Mesendoderm (in vitro differentiated cells): ENCODE measurements at regions not wholly inside any gene's neighbourhood (a gene's known extent, or its start where the extent isn't known, plus 50 kb on each side); places are given as distances from the start of the nearest gene placed in this dataset.

ENCODE experiments used
- DNase-seq: peaks from one replicate; pipeline ENCODE4 v3.0.0; 2013
- H2AK5ac ChIP-seq: 2 replicates; pipeline ENCODE4 v1.6.1; 2013; ENCODE audit warnings: low read length, inconsistent platforms
- H2BK120ac ChIP-seq: 2 replicates; pipeline ENCODE4 v1.6.1; 2013; ENCODE audit warnings: low read depth, mild to moderate bottlenecking, low read length, moderate library complexity, mixed read lengths
- H2BK15ac ChIP-seq: replicated peaks from 2 replicates; pipeline ENCODE4 v1.6.1; 2013; ENCODE audit warnings: low read depth, mild to moderate bottlenecking, moderate library complexity
- H2BK5ac ChIP-seq: 2 replicates; pipeline ENCODE4 v1.6.1; 2013; ENCODE audit warnings: low read length, inconsistent platforms
- H3K18ac ChIP-seq: 2 replicates; pipeline ENCODE4 v1.6.1; 2013; ENCODE audit warnings: mild to moderate bottlenecking, low read length, mixed read lengths
- H3K23ac ChIP-seq: one replicate; pipeline ENCODE4 v1.6.1; 2013; ENCODE audit warnings: low read length
- H3K27ac ChIP-seq: 2 replicates; pipeline ENCODE4 v1.5.1; 2013; ENCODE audit warnings: low read depth, mild to moderate bottlenecking, inconsistent platforms, low read length, moderate library complexity
- H3K27me3 ChIP-seq: 2 replicates; pipeline ENCODE4 v1.6.1; 2013; ENCODE audit warnings: low read length, control low read depth, mild to moderate bottlenecking, inconsistent platforms; ENCODE audit not compliant: insufficient read depth, poor library complexity
- H3K36me3 ChIP-seq: 2 replicates; pipeline ENCODE4 v1.6.1; 2013; ENCODE audit warnings: low read length, inconsistent platforms; ENCODE audit not compliant: control insufficient read depth, insufficient read depth
- H3K4ac ChIP-seq: one replicate; pipeline ENCODE4 v1.6.1; 2013; ENCODE audit warnings: low read depth, mild to moderate bottlenecking, low read length, moderate library complexity
- H3K4me1 ChIP-seq: 2 replicates; pipeline ENCODE4 v1.6.1; 2013; ENCODE audit warnings: low read depth, low read length, inconsistent platforms; ENCODE audit not compliant: control insufficient read depth
- H3K4me2 ChIP-seq: 2 replicates; pipeline ENCODE4 v1.6.1; 2013; ENCODE audit warnings: low read length
- H3K4me3 ChIP-seq: 2 replicates; pipeline ENCODE4 v1.5.1; 2013; ENCODE audit warnings: mild to moderate bottlenecking, low read length
- H3K56ac ChIP-seq: one replicate; pipeline ENCODE4 v1.6.1; 2013; ENCODE audit warnings: low read length
- H3K79me1 ChIP-seq: 2 replicates; pipeline ENCODE4 v1.6.1; 2013; ENCODE audit warnings: low read length, inconsistent platforms
- H3K79me2 ChIP-seq: 2 replicates; pipeline ENCODE4 v1.6.1; 2013; ENCODE audit warnings: mild to moderate bottlenecking, low read length; ENCODE audit not compliant: control insufficient read depth, insufficient read depth
- H3K9ac ChIP-seq: 2 replicates; pipeline ENCODE4 v1.6.1; 2013; ENCODE audit warnings: low read length, inconsistent platforms
- H4K5ac ChIP-seq: one replicate; pipeline ENCODE4 v1.6.1; 2013; ENCODE audit warnings: low read length
- H4K8ac ChIP-seq: one replicate; pipeline ENCODE4 v1.6.1; 2013; ENCODE audit warnings: low read depth, mild to moderate bottlenecking, control low read depth, low read length, moderate library complexity
- WGBS: extraction: QIAGEN DNeasy Blood & Tissue Kit; methylation state at CpG from one replicate; pipeline ENCODE4 v1.1.7; 2013; ENCODE audit warnings: low lambda C conversion rate, missing lambda C conversion rate; ENCODE audit not compliant: insufficient coverage; ENCODE audit errors: extremely low coverage; 5-methylcytosine and 5-hydroxymethylcytosine counted together

GRCh38 chr2:41972179-41972578 is 75.6 kb upstream of the PKDCC start:
- H2BK15ac ChIP-seq = no peak overlapping the region
- no peak overlapping the region for H3K18ac ChIP-seq
- no peak overlapping the region for H3K4me2 ChIP-seq
- no CpG with 5 or more reads among the region's 2 CpGs for WGBS
- no peak overlapping the region for H2BK5ac ChIP-seq
- H3K23ac ChIP-seq = no peak overlapping the region
- DNase-seq = no peak
- no peak overlapping the region for H4K8ac ChIP-seq
- no peak overlapping the region for H3K9ac ChIP-seq
- no peaks in the 10 kb centered on the region for H3K79me2 ChIP-seq
- H4K5ac ChIP-seq = no peak overlapping the region
- H3K4me1 ChIP-seq = no peaks in the 10 kb centered on the region
- H3K27ac ChIP-seq = no peak overlapping the region
- H3K36me3 ChIP-seq = no peaks in the 10 kb centered on the region
- H2BK120ac ChIP-seq = no peak overlapping the region
- H3K4ac ChIP-seq = no peak overlapping the region
- no peaks in the 10 kb centered on the region for H3K79me1 ChIP-seq
- H2AK5ac ChIP-seq = no peak overlapping the region
- no peak overlapping the region for H3K4me3 ChIP-seq
- H3K56ac ChIP-seq = no peak overlapping the region
- no peaks in the 10 kb centered on the region for H3K27me3 ChIP-seq

GRCh38 chr2:41972819-41973218 is 75.0 kb upstream of the PKDCC start:
- Histone ChIP-seq H3K56ac (no peak overlapping the region), H3K27ac (no peak overlapping the region), H3K18ac (no peak overlapping the region), H3K4me3 (no peak overlapping the region), H2AK5ac (no peak overlapping the region), H3K4me1 (no peaks in the 10 kb centered on the region), H3K4ac (no peak overlapping the region), H3K36me3 (no peaks in the 10 kb centered on the region), H3K27me3 (no peaks in the 10 kb centered on the region), H3K9ac (no peak overlapping the region), H3K4me2 (no peak overlapping the region), H4K8ac (no peak overlapping the region), H2BK15ac (no peak overlapping the region), H2BK5ac (no peak overlapping the region), H3K79me1 (no peaks in the 10 kb centered on the region), H3K23ac (no peak overlapping the region), H2BK120ac (no peak overlapping the region), H3K79me2 (no peaks in the 10 kb centered on the region), H4K5ac (no peak overlapping the region)
- DNase-seq = no peak
- no CpG with 5 or more reads among the region's 8 CpGs for WGBS

DNA sequence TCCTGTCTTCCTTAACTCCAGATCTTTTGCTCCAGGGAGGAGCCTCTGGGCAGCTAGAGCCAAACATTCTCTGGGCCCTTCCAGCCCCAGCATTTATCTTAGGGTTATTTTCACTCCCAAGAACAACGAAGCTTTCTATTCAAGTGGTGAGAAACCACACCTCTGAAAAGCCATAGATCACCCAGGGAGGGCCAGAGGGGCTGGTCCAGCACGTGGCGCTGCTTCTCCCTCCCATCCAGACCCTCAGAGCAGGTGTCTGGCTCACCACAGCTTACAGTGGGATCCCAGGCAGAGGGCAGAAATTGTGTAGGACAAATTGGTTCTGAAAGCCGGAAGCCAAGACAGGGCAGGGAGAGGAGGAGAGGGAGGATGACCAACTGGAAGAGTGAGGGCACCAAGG is 74.0 kb upstream of the PKDCC start:
- Histone ChIP-seq H3K79me1 (no peaks in the 10 kb centered on the region), H3K4ac (no peak overlapping the region), H2AK5ac (no peak overlapping the region), H2BK120ac (no peak overlapping the region), H4K5ac (no peak overlapping the region), H3K79me2 (no peaks in the 10 kb centered on the region), H2BK5ac (no peak overlapping the region), H3K4me2 (no peak overlapping the region), H3K4me1 (no peaks in the 10 kb centered on the region), H3K27ac (no peak overlapping the region), H3K27me3 (no peaks in the 10 kb centered on the region), H2BK15ac (no peak overlapping the region), H3K18ac (no peak overlapping the region), H3K56ac (no peak overlapping the region), H3K9ac (no peak overlapping the region), H3K4me3 (no peak overlapping the region), H3K36me3 (no peaks in the 10 kb centered on the region), H4K8ac (no peak overlapping the region), H3K23ac (no peak overlapping the region)
- DNase-seq = no peak
- WGBS = no CpG with 5 or more reads among the region's 4 CpGs

DNA sequence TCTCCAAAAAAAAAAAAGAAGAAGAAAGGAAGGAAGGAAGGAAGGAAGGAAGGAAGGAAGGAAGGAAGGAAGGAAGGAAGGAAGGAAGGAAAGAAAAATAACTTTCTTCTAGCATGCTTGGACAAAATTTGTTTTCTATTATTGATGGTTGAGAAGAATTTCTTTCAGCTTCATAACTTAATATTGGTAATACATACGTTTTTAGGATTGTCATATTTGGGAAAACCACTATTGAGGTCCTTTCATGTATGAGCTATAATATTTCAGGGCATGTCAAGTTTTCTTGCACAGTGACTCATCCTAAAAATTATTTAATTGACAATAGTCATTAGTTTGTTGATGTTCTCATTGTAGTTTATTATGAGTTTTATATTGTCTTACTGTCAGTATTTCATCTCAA is 66.4 kb upstream of the PKDCC start:
- Histone ChIP-seq H2BK15ac (no peak overlapping the region), H4K5ac (no peak overlapping the region), H3K56ac (no peak overlapping the region), H3K9ac (no peak overlapping the region), H3K4me3 (no peak overlapping the region), H3K27me3 (no peaks in the 10 kb centered on the region), H3K4ac (no peak overlapping the region), H2AK5ac (no peak overlapping the region), H3K27ac (no peak overlapping the region), H4K8ac (no peak overlapping the region), H3K36me3 (no peaks in the 10 kb centered on the region), H3K18ac (no peak overlapping the region), H3K4me2 (no peak overlapping the region), H2BK5ac (no peak overlapping the region), H3K79me1 (no peaks in the 10 kb centered on the region), H3K4me1 (no peaks in the 10 kb centered on the region), H2BK120ac (no peak overlapping the region), H3K79me2 (no peaks in the 10 kb centered on the region), H3K23ac (no peak overlapping the region)
- WGBS = no CpG with 5 or more reads among the region's 1 CpG
- DNase-seq = no peak

- H2BK15ac ChIP-seq = no peak overlapping the region
- no peak overlapping the region for H3K9ac ChIP-seq
- no peak overlapping the region for H3K56ac ChIP-seq
- H3K27ac ChIP-seq = no peak overlapping the region
- H3K4me3 ChIP-seq = no peak overlapping the region
- H3K4me1 ChIP-seq = peaks cover 3% of the 10 kb centered on the region
- H4K8ac ChIP-seq = no peak overlapping the region
- no peaks in the 10 kb centered on the region for H3K79me2 ChIP-seq
- no peak overlapping the region for H3K4me2 ChIP-seq
- H3K4ac ChIP-seq = no peak overlapping the region
- H3K18ac ChIP-seq = no peak overlapping the region
- H3K27me3 ChIP-seq = no peaks in the 10 kb centered on the region
- H2AK5ac ChIP-seq = no peak overlapping the region
- no CpG with 5 or more reads among the region's 5 CpGs for WGBS
- H2BK5ac ChIP-seq = no peak overlapping the region
- H2BK120ac ChIP-seq = no peak overlapping the region
- DNase-seq = no peak
- no peak overlapping the region for H4K5ac ChIP-seq
- no peaks in the 10 kb centered on the region for H3K79me1 ChIP-seq
- H3K36me3 ChIP-seq = no peaks in the 10 kb centered on the region
- no peak overlapping the region for H3K23ac ChIP-seq
Measured at GRCh38 chr2:41985573-41986095, 62.2 kb upstream of the PKDCC start.

DNA sequence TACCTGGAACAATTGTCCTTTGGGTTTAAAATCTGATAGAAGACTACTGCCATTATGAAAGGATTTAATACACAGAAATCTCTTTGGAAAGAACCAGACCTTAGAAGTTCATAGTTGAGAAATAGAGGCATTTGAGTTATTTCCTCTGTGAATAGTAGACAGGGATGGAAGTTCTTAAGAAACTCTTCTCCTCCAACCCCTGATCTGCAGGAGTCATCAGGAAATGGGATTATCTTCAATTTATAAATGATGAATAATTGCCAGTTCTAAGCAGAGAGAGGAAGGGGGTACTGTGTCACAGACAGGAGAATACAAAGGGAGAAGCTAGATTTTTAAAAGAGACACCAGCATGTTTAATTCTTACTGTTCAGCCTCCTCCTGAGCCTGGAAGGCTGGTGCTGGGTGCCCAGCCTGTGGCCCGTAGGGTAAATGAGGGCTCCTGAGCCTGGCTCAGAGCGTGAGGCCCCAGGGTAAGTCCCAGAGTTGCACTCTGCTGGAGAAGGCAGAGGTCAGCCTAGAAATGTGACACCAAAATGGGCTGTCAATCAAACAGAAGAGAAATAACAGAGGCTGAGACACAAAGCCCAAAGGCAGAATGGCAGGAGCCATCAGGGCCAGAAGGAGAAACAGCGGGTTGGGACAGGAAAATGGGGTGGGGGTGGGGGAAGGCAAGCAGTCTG is 58.2 kb upstream of the PKDCC start:
- Histone ChIP-seq H3K79me1 (no peaks in the 10 kb centered on the region), H2AK5ac (no peak overlapping the region), H3K18ac (no peak overlapping the region), H4K8ac (no peak overlapping the region), H3K56ac (peak overlapping the region; percentile 17), H3K27me3 (no peaks in the 10 kb centered on the region), H4K5ac (no peak overlapping the region), H3K79me2 (no peaks in the 10 kb centered on the region), H3K4me1 (peaks cover 22% of the 10 kb centered on the region), H2BK5ac (no peak overlapping the region), H2BK120ac (no peak overlapping the region), H3K4ac (no peak overlapping the region), H3K36me3 (no peaks in the 10 kb centered on the region), H3K4me2 (no peak overlapping the region), H3K4me3 (no peak overlapping the region), H3K9ac (no peak overlapping the region), H2BK15ac (no peak overlapping the region), H3K27ac (no peak overlapping the region), H3K23ac (no peak overlapping the region)
- DNase-seq = no peak
- no CpG with 5 or more reads among the region's 3 CpGs for WGBS
